DOHH2 (cell line): ENCODE measurements at regions not wholly inside any gene's neighbourhood (a gene's known extent, or its start where the extent isn't known, plus 50 kb on each side); places are given as distances from the start of the nearest gene placed in this dataset.

Experiments
- H3F3A ChIP-seq: fragments of 200-600 bp; sonication (generic), shearing (Covaris generic); 2 replicates; pipeline ENCODE4 v1.6.0; 2016; ENCODE audit warnings: antibody characterized with exemption, mild to moderate bottlenecking; ENCODE audit not compliant: control insufficient read depth, insufficient read depth
- H3K27ac ChIP-seq: fragments of 200-600 bp; sonication (generic); 2 replicates; pipeline ENCODE4 v1.5.1; 2014; ENCODE audit warnings: low read depth, mild to moderate bottlenecking, low read length, moderate library complexity
- H3K27me3 ChIP-seq: fragments of 200-600 bp; sonication (generic); 2 replicates; pipeline ENCODE4 v1.6.1; 2014; ENCODE audit warnings: mild to moderate bottlenecking, low read length, mixed read lengths; ENCODE audit not compliant: control insufficient read depth
- H3K36me3 ChIP-seq: fragments of 200-600 bp; sonication (generic); 2 replicates; pipeline ENCODE4 v1.6.1; 2014; ENCODE audit warnings: mild to moderate bottlenecking, low read length, moderate library complexity, mixed read lengths; ENCODE audit not compliant: control insufficient read depth
- H3K4me1 ChIP-seq: fragments of 200-600 bp; sonication (generic); 2 replicates; pipeline ENCODE4 v1.6.1; 2014; ENCODE audit warnings: mild to moderate bottlenecking, low read length, mixed read lengths; ENCODE audit not compliant: control insufficient read depth
- H3K4me2 ChIP-seq: fragments of 200-600 bp; sonication (generic); 2 replicates; pipeline ENCODE4 v1.6.0; 2014; ENCODE audit warnings: mild to moderate bottlenecking, low read length, moderate library complexity
- H3K4me3 ChIP-seq: fragments of 200-600 bp; sonication (generic); 2 replicates; pipeline ENCODE4 v1.5.1; 2014; ENCODE audit warnings: mild to moderate bottlenecking, low read length, mixed read lengths
- H3K79me2 ChIP-seq: fragments of 200-600 bp; sonication (generic); 2 replicates; pipeline ENCODE4 v1.6.1; 2014; ENCODE audit warnings: mild to moderate bottlenecking, low read length, mixed read lengths; ENCODE audit not compliant: control insufficient read depth
- H3K9me2 ChIP-seq: fragments of 200-600 bp; sonication (generic); replicated peaks from 2 replicates; pipeline ENCODE4 v1.6.1; 2014; ENCODE audit warnings: mild to moderate bottlenecking, low read length, mixed read lengths; ENCODE audit not compliant: control insufficient read depth
- H3K9me3 ChIP-seq: fragments of 200-600 bp; sonication (generic); 2 replicates; pipeline ENCODE4 v1.6.1; 2014; ENCODE audit warnings: antibody characterized with exemption, low read length, mixed read lengths; ENCODE audit not compliant: control insufficient read depth, insufficient read depth
- H4K20me1 ChIP-seq: fragments of 200-600 bp; sonication (generic); 2 replicates; pipeline ENCODE4 v1.6.0; 2014; ENCODE audit warnings: low read depth, mild to moderate bottlenecking, antibody characterized with exemption, low read length, moderate library complexity; ENCODE audit not compliant: control insufficient read depth, insufficient read depth
- EZH2phosphoT487 ChIP-seq: fragments of 200-600 bp; sonication (generic); IDR thresholded peaks from 2 replicates; pipeline ENCODE4 v1.6.1; 2017; ENCODE audit warnings: borderline replicate concordance, mild to moderate bottlenecking, antibody characterized with exemption, low read length, moderate library complexity, mixed read lengths
- TF ChIP-seq, protein P1 (sequence below): fragments of 200-600 bp; sonication (generic); IDR thresholded peaks from one replicate; pipeline ENCODE4 v1.5.1; 2014; ENCODE audit warnings: antibody characterized with exemption, mild to moderate bottlenecking, low read depth, low read length; ENCODE audit not compliant: poor library complexity, severe bottlenecking

DNA sequence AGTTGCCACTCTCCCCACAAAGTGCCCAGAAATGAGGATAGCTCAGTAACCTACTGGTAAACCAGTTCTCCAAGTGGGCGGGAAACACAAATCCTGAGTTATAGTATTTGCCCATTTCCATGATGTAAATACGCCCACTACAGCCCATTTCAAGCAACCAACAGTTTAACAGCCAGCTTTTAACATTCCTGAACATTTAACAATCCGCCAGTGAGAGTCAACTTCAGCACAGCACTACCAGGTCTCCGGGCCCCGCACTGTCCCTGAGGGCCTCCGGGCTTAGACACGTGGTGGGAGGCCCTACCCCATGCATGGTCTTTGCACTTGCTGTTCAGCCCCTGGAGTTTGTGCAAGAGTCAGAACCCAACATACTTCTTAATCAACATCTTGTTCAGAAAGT, 132.0 kb upstream of the CTTNBP2NL start:
- TF ChIP-seq EZH2phosphoT487: no peak
- TF ChIP-seq, protein P1, sequence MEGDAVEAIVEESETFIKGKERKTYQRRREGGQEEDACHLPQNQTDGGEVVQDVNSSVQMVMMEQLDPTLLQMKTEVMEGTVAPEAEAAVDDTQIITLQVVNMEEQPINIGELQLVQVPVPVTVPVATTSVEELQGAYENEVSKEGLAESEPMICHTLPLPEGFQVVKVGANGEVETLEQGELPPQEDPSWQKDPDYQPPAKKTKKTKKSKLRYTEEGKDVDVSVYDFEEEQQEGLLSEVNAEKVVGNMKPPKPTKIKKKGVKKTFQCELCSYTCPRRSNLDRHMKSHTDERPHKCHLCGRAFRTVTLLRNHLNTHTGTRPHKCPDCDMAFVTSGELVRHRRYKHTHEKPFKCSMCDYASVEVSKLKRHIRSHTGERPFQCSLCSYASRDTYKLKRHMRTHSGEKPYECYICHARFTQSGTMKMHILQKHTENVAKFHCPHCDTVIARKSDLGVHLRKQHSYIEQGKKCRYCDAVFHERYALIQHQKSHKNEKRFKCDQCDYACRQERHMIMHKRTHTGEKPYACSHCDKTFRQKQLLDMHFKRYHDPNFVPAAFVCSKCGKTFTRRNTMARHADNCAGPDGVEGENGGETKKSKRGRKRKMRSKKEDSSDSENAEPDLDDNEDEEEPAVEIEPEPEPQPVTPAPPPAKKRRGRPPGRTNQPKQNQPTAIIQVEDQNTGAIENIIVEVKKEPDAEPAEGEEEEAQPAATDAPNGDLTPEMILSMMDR: no peak
- H3K27ac ChIP-seq: no peak overlapping the region

GRCh38 chr1:112264553-112264952, 131.5 kb upstream of the CTTNBP2NL start:
- TF ChIP-seq, protein P1: no peak
- no peak for TF ChIP-seq EZH2phosphoT487
- Histone ChIP-seq H3K79me2 (no peaks in the 10 kb centered on the region), H3K9me2 (no peaks in the 10 kb centered on the region), H3K4me2 (no peak overlapping the region), H3K27me3 (peaks cover 8% of the 10 kb centered on the region), H3K4me1 (no peaks in the 10 kb centered on the region), H3K9me3 (no peaks in the 10 kb centered on the region), H3K4me3 (no peak overlapping the region), H3F3A (no peaks in the 10 kb centered on the region), H4K20me1 (no peaks in the 10 kb centered on the region), H3K27ac (no peak overlapping the region), H3K36me3 (no peaks in the 10 kb centered on the region)

More for the DNA sequence above, 132.0 kb upstream of the CTTNBP2NL start:
- Histone ChIP-seq H3F3A (no peaks in the 10 kb centered on the region), H3K79me2 (no peaks in the 10 kb centered on the region), H3K9me2 (no peaks in the 10 kb centered on the region), H3K4me3 (no peak overlapping the region), H3K27me3 (peaks cover 8% of the 10 kb centered on the region), H3K9me3 (no peaks in the 10 kb centered on the region), H3K4me2 (no peak overlapping the region), H3K4me1 (no peaks in the 10 kb centered on the region), H3K36me3 (no peaks in the 10 kb centered on the region), H4K20me1 (no peaks in the 10 kb centered on the region)

DNA sequence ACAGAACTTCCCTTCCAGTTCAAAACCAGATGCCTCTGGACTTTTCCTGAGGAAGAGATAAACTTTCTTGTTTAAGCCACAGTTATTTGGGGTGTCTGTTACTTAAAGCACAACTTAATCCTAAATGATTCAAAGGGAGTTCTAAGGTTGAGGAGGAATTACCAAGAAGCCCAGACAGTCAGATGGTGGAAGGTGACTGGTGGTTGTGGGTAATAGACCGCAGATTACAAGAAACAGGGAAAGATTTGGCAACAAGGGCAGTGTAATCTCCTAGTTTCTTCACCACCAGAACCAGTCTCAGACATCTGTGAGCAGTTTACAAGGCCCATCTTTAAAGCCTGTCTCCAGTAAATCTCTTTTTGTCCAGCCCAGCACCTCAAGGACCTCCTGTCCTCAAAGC, 130.1 kb upstream of the CTTNBP2NL start:
- no peaks in the 10 kb centered on the region for H3K4me1 ChIP-seq
- peaks cover 8% of the 10 kb centered on the region for H3K27me3 ChIP-seq
- H3K4me2 ChIP-seq: no peak overlapping the region
- H3F3A ChIP-seq: no peaks in the 10 kb centered on the region
- H3K36me3 ChIP-seq: no peaks in the 10 kb centered on the region
- no peaks in the 10 kb centered on the region for H4K20me1 ChIP-seq
- TF ChIP-seq EZH2phosphoT487: no peak
- TF ChIP-seq, protein P1: no peak
- H3K9me3 ChIP-seq: no peaks in the 10 kb centered on the region
- H3K27ac ChIP-seq: no peak overlapping the region
- no peaks in the 10 kb centered on the region for H3K79me2 ChIP-seq
- no peak overlapping the region for H3K4me3 ChIP-seq
- no peaks in the 10 kb centered on the region for H3K9me2 ChIP-seq

DNA sequence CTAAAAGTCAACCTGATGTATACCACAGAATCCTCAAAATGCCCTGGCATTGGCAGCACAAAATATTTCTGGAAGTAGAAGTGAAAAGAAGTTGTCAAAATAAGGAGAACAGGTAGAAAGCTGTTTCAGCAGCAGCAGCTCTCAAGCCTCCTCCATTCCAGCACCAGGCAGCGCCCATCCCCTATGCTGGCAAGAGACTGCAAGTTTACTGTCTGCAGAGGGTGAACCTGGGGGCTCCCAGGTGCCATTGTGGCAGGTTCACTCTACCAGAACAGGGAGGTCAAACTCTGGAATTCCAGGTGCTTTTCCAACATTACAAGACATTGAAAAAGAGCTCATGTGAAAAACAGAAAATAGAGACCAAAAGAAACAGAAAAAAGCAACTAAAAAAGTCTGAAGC, 128.8 kb upstream of the CTTNBP2NL start:
- Histone ChIP-seq H3K9me3 (no peaks in the 10 kb centered on the region), H3K36me3 (no peaks in the 10 kb centered on the region), H3K9me2 (no peaks in the 10 kb centered on the region), H3K27ac (no peak overlapping the region), H3F3A (no peaks in the 10 kb centered on the region), H3K4me2 (no peak overlapping the region), H4K20me1 (no peaks in the 10 kb centered on the region), H3K4me1 (no peaks in the 10 kb centered on the region), H3K27me3 (peaks cover 12% of the 10 kb centered on the region), H3K4me3 (no peak overlapping the region), H3K79me2 (no peaks in the 10 kb centered on the region)
- TF ChIP-seq, protein P1: no peak
- no peak for TF ChIP-seq EZH2phosphoT487
